ENCODE measurements at regions not wholly inside any gene's neighbourhood (a gene's known extent, or its start where the extent isn't known, plus 50 kb on each side); places are given as distances from the start of the nearest gene placed in this dataset.

- Histone ChIP-seq H3K36me3 (ENCODE audit: insufficient read depth, insufficient read length, low read length) (no peaks in the 10 kb centered on the region), H3K9me3 (ENCODE audit: insufficient read depth, low read length) (no peaks in the 10 kb centered on the region), H3K4me1 (ENCODE audit: insufficient read depth, insufficient read length) (no peaks in the 10 kb centered on the region), H3K9ac (ENCODE audit: insufficient read length, low read depth) (no peak overlapping the region), H3K4me3 (ENCODE audit: insufficient read length, low read depth) (no peak overlapping the region), H3K27me3 (ENCODE audit: insufficient read depth, insufficient read length) (no peaks in the 10 kb centered on the region)
- TF ChIP-seq SUZ12 (IDR thresholded peaks at IDR 0.05; ENCODE audit: extremely low read depth, insufficient read depth, insufficient read length) (no peak), ZNF274 (IDR thresholded peaks at IDR 0.05; ENCODE audit: low read depth, low read length) (no peak), YY1 (IDR thresholded peaks at IDR 0.05; ENCODE audit: insufficient read depth, insufficient read length) (no peak)
- no peak for DNase-seq (ENCODE audit: low read depth, low spot score)
Measured at GRCh38 chr2:198268519-198268918, 464.1 kb downstream of the PLCL1 start.

- no peak overlapping the region for H3K9ac ChIP-seq (ENCODE audit: insufficient read length, low read depth)
- H3K27me3 ChIP-seq (ENCODE audit: insufficient read depth, insufficient read length): no peaks in the 10 kb centered on the region
- no peaks in the 10 kb centered on the region for H3K36me3 ChIP-seq (ENCODE audit: insufficient read depth, insufficient read length, low read length)
- H3K4me3 ChIP-seq (ENCODE audit: insufficient read length, low read depth): no peak overlapping the region
- no peak for TF ChIP-seq YY1 (IDR thresholded peaks at IDR 0.05; ENCODE audit: insufficient read depth, insufficient read length)
- no peak for TF ChIP-seq SUZ12 (IDR thresholded peaks at IDR 0.05; ENCODE audit: extremely low read depth, insufficient read depth, insufficient read length)
- no peak for TF ChIP-seq ZNF274 (IDR thresholded peaks at IDR 0.05; ENCODE audit: low read depth, low read length)
- no peaks in the 10 kb centered on the region for H3K4me1 ChIP-seq (ENCODE audit: insufficient read depth, insufficient read length)
- DNase-seq (ENCODE audit: low read depth, low spot score): no peak
- H3K9me3 ChIP-seq (ENCODE audit: insufficient read depth, low read length): no peaks in the 10 kb centered on the region
Measured at GRCh38 chr2:198259496-198259895, 455.1 kb downstream of the PLCL1 start.

- Histone ChIP-seq H3K27me3 (ENCODE audit: insufficient read depth, insufficient read length) (no peaks in the 10 kb centered on the region), H3K4me3 (ENCODE audit: insufficient read length, low read depth) (no peak overlapping the region), H3K36me3 (ENCODE audit: insufficient read depth, insufficient read length, low read length) (no peaks in the 10 kb centered on the region), H3K9me3 (ENCODE audit: insufficient read depth, low read length) (no peaks in the 10 kb centered on the region), H3K4me1 (ENCODE audit: insufficient read depth, insufficient read length) (no peaks in the 10 kb centered on the region), H3K9ac (ENCODE audit: insufficient read length, low read depth) (no peak overlapping the region)
- TF ChIP-seq YY1 (IDR thresholded peaks at IDR 0.05; ENCODE audit: insufficient read depth, insufficient read length) (no peak), SUZ12 (IDR thresholded peaks at IDR 0.05; ENCODE audit: extremely low read depth, insufficient read depth, insufficient read length) (no peak), ZNF274 (IDR thresholded peaks at IDR 0.05; ENCODE audit: low read depth, low read length) (no peak)
- no peak for DNase-seq (ENCODE audit: low read depth, low spot score)
Measured at GRCh38 chr2:198254536-198255090, 450.2 kb downstream of the PLCL1 start.

GRCh38 chr2:198253995-198254394, 449.6 kb downstream of the PLCL1 start:
- H3K4me3 ChIP-seq (ENCODE audit: insufficient read length, low read depth): no peak overlapping the region
- TF ChIP-seq ZNF274 (IDR thresholded peaks at IDR 0.05; ENCODE audit: low read depth, low read length) (no peak), YY1 (IDR thresholded peaks at IDR 0.05; ENCODE audit: insufficient read depth, insufficient read length) (no peak), SUZ12 (IDR thresholded peaks at IDR 0.05; ENCODE audit: extremely low read depth, insufficient read depth, insufficient read length) (no peak)
- H3K9ac ChIP-seq (ENCODE audit: insufficient read length, low read depth): no peak overlapping the region
- no peaks in the 10 kb centered on the region for H3K4me1 ChIP-seq (ENCODE audit: insufficient read depth, insufficient read length)
- H3K27me3 ChIP-seq (ENCODE audit: insufficient read depth, insufficient read length): no peaks in the 10 kb centered on the region
- no peaks in the 10 kb centered on the region for H3K36me3 ChIP-seq (ENCODE audit: insufficient read depth, insufficient read length, low read length)
- H3K9me3 ChIP-seq (ENCODE audit: insufficient read depth, low read length): no peaks in the 10 kb centered on the region
- DNase-seq (ENCODE audit: low read depth, low spot score): no peak

GRCh38 chr2:198252472-198252871, 448.1 kb downstream of the PLCL1 start:
- Histone ChIP-seq H3K27me3 (ENCODE audit: insufficient read depth, insufficient read length) (no peaks in the 10 kb centered on the region), H3K9ac (ENCODE audit: insufficient read length, low read depth) (no peak overlapping the region), H3K4me3 (ENCODE audit: insufficient read length, low read depth) (no peak overlapping the region), H3K4me1 (ENCODE audit: insufficient read depth, insufficient read length) (no peaks in the 10 kb centered on the region), H3K9me3 (ENCODE audit: insufficient read depth, low read length) (no peaks in the 10 kb centered on the region), H3K36me3 (ENCODE audit: insufficient read depth, insufficient read length, low read length) (no peaks in the 10 kb centered on the region)
- no peak for DNase-seq (ENCODE audit: low read depth, low spot score)
- no peak for TF ChIP-seq SUZ12 (IDR thresholded peaks at IDR 0.05; ENCODE audit: extremely low read depth, insufficient read depth, insufficient read length)

GRCh38 chr2:198242093-198242492, 437.7 kb downstream of the PLCL1 start:
- TF ChIP-seq SUZ12 (IDR thresholded peaks at IDR 0.05; ENCODE audit: extremely low read depth, insufficient read depth, insufficient read length) (no peak), ZNF274 (IDR thresholded peaks at IDR 0.05; ENCODE audit: low read depth, low read length) (no peak), YY1 (IDR thresholded peaks at IDR 0.05; ENCODE audit: insufficient read depth, insufficient read length) (no peak)
- Histone ChIP-seq H3K27me3 (ENCODE audit: insufficient read depth, insufficient read length) (no peaks in the 10 kb centered on the region), H3K9ac (ENCODE audit: insufficient read length, low read depth) (no peak overlapping the region), H3K4me3 (ENCODE audit: insufficient read length, low read depth) (no peak overlapping the region), H3K9me3 (ENCODE audit: insufficient read depth, low read length) (no peaks in the 10 kb centered on the region), H3K36me3 (ENCODE audit: insufficient read depth, insufficient read length, low read length) (no peaks in the 10 kb centered on the region), H3K4me1 (ENCODE audit: insufficient read depth, insufficient read length) (no peaks in the 10 kb centered on the region)
- no peak for DNase-seq (ENCODE audit: low read depth, low spot score)

GRCh38 chr2:198238429-198238828, 434.0 kb downstream of the PLCL1 start:
- Histone ChIP-seq H3K9me3 (ENCODE audit: insufficient read depth, low read length) (no peaks in the 10 kb centered on the region), H3K4me1 (ENCODE audit: insufficient read depth, insufficient read length) (no peaks in the 10 kb centered on the region), H3K4me3 (ENCODE audit: insufficient read length, low read depth) (no peak overlapping the region), H3K36me3 (ENCODE audit: insufficient read depth, insufficient read length, low read length) (no peaks in the 10 kb centered on the region), H3K27me3 (ENCODE audit: insufficient read depth, insufficient read length) (no peaks in the 10 kb centered on the region), H3K9ac (ENCODE audit: insufficient read length, low read depth) (no peak overlapping the region)
- no peak for DNase-seq (ENCODE audit: low read depth, low spot score)
- TF ChIP-seq SUZ12 (IDR thresholded peaks at IDR 0.05; ENCODE audit: extremely low read depth, insufficient read depth, insufficient read length): no peak
- no peak for TF ChIP-seq ZNF274 (IDR thresholded peaks at IDR 0.05; ENCODE audit: low read depth, low read length)
- no peak for TF ChIP-seq YY1 (IDR thresholded peaks at IDR 0.05; ENCODE audit: insufficient read depth, insufficient read length)
